NCI-H446 (cell line): ENCODE measurements at regions not wholly inside any gene's neighbourhood (a gene's known extent, or its start where the extent isn't known, plus 50 kb on each side); places are given as distances from the start of the nearest gene placed in this dataset.
"Not testable (repeated sequence)": the region's sequence is repeated elsewhere in the genome, so short reads cannot be mapped to it uniquely, and the experiment has no call there.

Experiments
- DNase-seq, 2 experiments: peaks; one replicate each; lab custom pipeline; 2025; lab: John Stamatoyannopoulos, UW

DNA sequence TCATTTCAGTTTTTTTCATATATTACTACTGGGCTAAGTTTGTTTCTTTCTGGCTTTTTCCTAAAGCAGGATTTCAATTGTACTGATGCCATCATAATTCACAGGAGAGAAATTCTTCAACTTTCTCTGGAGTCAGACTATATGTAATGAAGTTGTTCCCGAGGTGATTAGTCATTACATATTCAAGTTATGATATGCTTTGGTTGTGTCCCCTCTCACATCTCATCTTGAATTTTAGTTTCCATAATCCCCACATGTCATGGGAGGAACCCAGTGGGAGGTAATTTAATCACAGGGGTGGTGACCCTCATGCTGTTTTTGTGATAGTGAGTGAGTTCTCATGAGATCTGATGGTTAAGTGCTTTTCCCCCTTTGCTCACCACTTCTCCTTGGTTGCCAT, 227.5 kb upstream of the LRIG3 start:
- DNase-seq, result no peak

DNA sequence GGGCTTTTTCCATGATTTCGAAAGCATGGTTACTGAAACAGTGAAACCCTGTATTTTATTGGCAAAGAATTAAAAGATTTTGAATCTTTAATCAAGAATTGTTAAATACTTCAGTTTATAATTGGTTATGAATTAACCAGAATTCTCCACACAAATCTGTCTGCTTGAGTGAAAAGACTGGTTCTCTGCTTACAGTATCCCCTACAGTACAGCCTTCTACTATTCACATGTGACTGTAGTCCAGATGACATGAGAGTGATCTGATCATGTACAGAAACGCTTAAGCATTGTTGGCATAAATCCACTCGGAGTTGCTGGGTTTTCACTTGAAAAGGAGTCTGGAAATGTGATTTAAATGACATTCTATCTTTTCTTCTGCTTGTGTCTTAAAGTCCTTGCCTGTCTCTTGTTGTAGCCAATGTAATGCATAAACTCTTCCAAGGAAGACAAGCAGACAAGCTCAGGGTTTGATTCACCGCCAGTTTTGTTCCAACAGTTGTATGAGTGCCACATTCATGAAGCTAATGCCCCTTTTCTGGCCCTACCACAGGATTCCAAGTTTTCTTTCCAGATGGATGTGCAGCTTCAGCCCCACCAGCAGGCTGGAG, 222.0 kb upstream of the LRIG3 start:
- DNase-seq, result peak; percentile 63 to 85

DNA sequence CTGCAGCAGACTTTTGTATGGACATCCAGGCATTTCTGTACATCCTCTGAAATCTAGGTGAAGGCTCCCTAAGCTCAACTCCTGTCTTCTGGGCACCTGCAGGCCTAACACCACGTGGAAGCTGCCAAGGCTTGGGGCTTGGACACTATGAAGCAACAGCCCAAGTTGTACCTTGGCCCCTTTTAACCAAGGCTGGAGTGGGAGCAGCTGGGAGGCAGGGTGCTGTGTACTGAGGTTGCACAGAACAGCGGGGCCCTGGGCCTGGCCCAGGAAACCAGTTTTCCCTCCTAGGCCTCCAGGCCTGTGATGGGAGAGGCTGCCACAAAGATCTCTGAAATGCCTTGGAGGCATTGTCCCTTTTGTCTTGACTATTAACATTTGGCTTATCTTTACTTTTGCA, 214.4 kb upstream of the LRIG3 start:
- no peak for DNase-seq

DNA sequence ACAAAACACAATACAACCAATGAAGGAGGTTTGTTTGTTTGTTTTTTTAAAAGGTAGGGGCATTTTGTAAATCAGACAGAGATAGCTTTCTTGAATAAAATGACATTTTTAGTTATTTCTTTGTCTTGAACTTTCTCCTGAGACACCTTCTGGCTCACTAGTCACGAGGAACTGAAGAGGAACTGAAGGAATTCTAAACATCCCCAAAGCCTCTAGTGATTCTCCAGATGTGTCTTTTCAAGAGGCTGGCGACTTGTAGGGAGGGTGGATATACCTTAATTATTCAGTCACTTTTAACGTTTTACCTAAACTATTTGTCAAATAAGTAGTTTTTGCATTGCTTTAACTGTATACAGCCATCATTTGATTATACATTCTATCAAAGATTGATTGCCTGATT, 211.2 kb upstream of the LRIG3 start:
- DNase-seq, result no peak

DNA sequence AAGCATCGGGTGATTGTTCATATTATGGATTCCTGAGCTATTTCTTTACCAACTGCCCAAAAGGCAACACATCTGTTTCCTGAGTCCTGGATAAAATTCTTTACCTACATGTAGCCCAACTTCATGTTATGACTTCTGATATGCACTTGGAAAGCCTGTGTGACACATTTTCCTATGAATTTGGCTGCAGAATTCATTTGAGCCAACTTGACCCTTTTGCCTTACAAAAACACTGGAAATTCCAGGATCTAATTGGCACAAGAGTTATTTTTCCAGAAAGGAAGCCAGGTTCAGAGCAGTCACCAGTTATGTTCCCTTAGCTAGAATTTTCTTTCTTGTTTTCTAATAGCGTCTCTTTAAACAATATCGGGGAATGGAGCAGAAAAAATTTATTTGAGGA, 202.5 kb upstream of the LRIG3 start:
- DNase-seq, result no peak

DNA sequence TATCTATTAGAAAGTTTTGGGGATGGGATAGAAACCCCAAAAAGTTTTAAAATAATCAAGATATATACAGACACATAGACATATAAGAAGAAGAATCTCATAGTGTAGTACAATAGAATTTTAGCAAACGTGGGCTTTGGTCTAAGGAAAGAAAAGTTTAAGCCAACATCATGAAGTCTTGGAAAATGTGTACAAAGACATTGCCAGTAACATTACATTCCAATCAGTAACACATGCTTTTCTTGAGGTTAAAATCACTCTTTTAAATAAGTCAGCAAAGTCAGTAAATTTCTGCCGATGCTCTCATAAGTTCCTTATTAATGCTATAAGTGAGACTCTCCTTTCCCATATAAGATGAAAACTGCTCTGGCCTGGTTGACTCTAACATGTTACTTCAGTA, 201.1 kb upstream of the LRIG3 start:
- DNase-seq, result no peak

DNA sequence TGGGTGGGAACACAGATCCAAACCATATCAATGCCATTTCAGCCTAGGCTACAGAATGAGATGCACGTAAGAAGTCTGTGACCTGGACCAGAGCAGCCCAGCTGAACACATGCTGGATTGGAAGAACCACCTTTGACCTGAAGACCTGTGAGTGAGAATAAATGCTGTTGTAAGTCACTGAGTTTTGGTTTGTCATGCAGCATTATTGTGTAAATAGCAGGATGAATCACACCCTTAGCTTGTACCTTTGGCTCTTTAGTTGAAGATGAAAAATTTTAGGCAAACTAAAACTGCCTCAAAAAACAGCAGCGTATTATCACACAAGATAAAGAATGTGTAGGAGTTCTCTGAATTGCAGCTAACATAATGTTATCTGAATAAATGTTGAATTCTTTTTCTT, 199.4 kb upstream of the LRIG3 start:
- DNase-seq, result no peak

DNA sequence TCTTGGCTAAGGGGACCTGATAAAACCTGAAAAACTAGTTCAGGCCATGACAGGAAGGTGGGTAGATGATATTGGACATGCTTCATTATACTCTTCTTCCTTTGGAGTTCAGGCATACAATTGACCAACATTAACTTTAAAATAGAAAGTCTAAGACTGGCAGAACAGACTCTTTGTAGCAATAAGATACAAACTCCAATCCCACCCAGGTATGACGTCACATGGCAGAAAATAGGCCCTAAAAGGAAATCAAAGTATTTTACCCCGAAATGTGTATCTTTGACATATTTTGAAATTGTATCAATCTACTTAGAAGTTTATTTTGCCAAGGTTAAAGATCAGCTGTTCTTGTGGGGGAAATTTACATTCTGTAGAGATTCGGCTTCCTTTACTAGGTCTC, 198.1 kb upstream of the LRIG3 start:
- no peak for DNase-seq

DNA sequence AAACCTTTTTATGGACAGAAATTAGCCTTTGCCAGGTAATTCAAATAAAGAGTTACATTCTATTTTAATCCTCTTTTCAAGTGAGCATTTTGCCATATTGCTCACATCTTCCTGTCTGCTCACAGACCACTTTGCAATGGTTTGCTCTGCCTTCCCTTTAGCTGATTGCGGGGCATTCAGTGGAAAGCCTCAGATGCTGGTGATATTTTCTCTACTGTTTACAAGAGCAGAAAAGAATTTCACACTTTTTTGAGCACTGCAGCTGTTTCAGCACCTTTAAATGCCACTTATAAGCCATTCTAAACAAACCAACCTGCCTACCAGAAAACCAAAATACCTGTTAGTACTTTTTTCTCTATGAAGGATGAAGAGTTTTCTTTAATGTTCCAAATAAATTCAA, 195.7 kb upstream of the LRIG3 start:
- no peak for DNase-seq

DNA sequence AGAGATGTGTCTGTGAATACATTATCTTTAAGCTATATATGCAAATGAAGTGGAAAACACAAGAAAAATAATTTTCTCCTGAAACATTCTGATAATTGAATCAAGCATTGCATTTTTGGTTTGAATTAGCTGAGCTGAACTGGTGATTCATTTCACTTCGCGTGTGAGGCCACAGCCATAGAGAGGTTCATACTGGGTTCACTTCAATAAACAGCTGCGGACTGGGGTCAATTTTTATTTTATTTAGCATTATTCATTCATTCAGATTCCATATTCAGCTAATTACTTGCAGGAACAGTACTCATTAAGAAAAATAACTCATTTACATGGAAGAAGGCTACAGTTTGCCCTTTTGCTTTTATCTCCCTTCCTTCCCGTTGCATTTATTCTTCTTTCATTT, 195.2 kb upstream of the LRIG3 start:
- no peak for DNase-seq

DNA sequence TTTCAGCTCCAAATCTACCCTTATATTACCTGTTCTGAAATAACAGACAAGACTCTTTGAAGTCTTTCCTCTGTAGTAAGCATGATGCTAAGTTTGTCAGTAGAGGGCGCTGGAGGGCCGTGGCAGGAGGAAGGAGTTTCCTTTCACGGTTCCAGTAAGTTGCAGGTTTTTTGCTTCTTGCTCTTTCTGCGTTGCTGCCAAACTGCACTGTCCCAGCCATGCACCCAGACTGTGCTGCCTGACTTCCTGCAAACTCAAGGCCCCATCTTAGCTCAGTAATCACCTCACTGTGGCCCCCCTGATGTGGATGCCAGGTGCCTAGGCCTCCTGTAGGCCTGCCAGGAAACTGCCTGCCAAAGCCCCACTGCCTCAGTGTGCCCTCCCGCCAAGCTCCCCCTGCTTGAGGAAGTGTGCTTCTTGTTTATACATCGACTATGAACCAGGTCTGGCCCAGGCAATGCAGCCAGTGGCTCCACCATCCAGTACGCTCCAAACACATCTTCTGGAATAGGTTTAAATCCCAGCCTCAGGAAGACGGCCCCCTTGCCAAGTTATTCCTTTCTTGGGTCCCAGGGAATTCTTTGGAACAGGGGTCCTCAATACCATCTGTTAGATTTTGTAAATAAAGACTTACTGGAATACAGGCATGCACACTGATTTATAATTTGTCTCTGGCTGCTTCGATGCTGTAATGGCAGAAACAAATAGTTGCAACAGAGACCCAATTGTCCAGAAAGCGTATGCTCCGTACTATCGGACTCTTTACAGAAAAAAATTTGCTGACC, 193.7 kb upstream of the LRIG3 start:
- DNase-seq, result peak; percentile 81 to 90

DNA sequence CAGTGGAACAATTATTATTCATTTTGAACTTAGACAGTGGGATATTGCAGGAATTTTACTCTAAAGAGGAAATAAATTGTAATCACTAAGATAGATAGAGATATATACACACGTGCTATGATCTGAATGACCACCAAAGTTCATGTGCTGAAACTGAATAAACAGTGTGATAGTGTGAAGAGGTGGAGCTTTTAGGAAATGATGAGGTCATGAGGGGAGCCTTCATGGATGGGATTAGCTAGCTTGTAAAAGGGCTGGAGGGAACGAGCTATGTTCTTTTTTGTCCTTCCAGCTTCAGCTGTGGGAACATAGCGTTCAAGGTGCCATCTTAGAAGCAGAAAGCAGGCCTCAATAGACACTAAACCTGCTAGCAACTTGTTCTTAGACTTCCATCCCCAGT, 191.5 kb upstream of the LRIG3 start:
- DNase-seq, result no peak

DNA sequence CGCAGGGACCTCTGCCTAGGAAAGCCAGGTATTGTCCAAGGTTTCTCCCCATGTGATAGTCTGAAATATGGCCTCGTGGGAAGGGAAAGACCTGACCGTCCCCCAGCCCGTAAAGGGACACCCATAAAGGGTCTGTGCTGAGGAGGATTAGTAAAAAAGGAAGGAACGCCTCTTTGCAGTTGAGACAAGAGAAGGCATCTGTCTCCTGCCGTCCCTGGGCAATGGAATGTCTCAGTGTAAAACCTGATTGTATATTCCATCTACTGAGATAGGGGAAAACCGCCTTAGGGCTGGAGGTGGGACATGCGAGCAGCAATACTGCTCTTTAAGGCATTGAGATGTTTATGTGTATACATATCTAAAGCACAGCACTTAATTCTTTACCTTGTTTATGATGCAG, 188.2 kb upstream of the LRIG3 start:
- not testable (repeated sequence) for DNase-seq

DNA sequence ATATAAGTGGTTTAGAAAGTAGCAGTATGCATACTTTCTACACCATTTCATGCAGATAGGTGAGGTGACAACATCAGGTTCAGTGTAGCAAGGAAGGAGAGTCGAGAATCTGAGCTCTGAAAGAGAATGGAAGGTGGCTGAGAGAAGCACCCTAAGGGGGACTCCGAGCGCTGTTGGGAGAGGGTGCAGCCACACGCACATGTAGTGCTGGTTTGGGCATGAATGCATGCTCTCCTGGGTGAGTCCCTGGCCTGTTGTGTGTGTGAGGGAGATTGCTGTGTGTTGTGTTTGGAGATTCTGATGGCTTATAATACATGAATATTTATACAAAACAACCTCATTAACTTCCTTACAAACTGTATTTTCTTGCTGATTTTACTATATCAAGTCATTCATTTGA, 180.3 kb upstream of the LRIG3 start:
- no peak for DNase-seq

DNA sequence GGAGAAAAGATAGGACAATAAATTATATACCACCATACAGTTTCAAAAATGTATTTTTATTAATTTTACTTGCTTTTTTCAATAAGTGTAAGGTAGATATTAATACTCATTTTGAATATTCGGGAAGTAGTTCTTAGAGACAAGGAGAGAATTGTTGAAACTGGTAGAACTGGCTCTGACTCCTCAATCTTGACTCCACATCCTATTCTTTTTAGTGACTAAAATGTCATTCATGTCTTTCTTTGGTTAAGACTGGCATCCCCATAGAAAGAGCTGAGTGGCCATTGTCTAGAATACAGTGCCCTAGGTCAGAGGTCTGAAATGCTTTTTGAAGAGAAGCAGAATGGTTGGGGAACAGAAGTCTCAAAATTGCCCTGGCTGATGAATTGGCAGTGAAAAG, 177.6 kb upstream of the LRIG3 start:
- DNase-seq, result no peak

DNA sequence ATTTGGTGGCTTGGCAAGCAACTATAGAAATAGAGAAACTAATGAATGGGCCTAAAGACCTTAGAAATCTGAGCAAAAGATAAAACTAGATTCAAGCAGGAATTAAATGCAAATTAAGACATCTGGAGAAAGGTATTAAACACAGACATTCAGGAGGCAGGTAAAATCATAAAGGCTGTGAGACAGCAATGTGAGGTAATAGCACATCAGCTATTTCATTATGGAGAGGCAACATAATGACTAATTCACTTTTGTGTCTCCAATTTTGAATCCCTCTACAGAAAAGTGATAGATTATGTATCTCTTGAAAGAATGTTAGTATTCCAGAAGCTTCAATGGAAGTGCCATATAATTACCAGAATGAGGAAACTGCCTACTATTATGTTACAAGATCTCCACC, 175.9 kb upstream of the LRIG3 start:
- no peak for DNase-seq

DNA sequence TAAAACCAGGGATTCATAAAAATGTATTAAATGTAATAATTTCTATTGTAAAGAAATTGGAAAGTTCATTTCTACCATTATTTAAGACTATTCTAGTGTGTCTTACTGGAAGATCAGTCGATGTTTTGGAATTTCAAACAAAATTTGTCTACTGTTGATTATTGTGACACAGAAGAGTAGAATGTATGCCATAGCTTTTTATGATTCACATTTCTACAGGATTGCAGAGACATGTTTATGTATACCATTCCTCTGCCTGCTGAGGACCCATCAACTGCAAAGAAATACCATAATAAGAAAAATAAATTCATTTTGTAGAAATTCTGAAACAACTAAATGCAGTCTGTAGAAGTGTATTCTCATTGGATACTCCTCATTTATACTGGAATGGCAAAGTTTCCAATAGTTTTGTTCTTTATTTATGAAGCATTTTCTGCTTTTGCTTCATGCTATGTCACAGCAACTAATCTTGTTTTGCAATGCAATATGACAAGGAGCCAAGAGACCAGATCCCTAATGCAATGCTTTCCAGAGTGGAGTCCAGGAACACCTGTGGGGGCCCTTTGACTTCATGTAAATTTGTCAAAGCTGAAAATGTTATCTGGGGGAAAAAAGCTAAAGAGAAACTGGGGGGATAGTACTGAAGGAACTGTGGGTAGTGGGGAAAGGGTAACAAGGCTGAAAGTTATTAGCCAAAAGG, 172.9 kb upstream of the LRIG3 start:
- no peak for DNase-seq

DNA sequence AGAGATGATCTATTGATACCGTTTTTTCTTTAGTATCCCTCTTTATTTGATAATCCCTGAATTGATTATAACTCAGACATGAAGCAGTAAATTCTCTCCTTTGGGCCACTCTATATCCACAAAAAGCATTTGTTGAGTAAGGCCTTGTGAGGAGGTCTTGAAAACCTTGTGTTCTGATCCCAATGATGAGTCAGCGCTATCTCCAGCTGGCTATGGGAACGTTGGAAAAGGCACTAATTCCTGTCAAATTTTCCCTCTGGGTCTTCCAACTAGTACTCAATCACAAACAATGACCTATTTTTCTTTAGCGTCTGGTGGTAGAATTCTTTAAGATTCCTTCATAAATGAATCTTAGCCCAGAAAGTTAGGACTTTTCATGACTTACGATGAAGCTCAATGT, 168.4 kb upstream of the LRIG3 start:
- DNase-seq, result peak in 1 of 2 experiments; percentile 9

DNA sequence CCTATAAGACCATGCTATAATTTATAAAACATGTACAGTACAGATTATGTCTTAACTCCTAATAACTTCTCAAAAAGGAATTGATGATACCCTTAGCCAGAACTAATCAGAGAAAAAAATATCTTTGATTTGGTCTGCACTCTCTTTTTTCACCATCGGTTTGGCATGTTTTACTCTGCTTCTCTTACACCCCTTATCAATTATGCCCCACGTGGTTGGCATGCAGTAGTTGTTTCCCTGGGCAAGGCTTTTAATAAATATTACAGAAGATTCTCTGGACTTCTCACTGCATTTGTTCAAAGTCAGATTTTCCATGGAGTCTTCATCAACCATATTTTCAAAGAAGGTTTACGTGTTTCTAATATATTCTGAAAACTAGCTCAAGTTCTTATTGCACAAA, 167.4 kb upstream of the LRIG3 start:
- DNase-seq, result no peak

DNA sequence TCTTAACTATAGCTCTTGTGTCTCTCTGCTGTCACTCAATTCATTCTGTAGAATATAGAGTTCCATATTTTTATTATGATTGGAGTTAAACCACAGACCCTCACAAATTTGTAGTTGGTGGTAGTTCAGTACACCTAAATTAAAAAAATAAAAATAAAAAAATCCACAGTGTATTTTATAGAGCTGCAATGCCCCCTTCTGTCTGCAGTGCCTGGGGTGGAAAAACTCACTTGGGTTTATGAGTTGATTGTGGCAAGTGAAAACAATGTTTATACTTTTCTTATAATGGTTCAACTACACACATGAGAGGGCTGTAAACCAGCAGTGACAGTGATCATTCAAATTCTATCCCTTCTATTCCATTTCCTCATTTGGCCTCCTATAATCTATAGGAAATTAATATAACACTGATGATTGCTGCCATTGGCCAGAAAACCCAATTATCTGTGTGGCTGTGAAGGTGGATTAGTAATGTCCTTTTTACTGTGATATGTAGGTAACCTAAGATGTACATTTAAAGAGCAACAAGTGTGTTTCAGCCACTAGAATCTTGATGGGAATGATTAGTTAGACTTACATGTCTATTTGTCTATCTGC, 166.9 kb upstream of the LRIG3 start:
- no peak for DNase-seq

DNA sequence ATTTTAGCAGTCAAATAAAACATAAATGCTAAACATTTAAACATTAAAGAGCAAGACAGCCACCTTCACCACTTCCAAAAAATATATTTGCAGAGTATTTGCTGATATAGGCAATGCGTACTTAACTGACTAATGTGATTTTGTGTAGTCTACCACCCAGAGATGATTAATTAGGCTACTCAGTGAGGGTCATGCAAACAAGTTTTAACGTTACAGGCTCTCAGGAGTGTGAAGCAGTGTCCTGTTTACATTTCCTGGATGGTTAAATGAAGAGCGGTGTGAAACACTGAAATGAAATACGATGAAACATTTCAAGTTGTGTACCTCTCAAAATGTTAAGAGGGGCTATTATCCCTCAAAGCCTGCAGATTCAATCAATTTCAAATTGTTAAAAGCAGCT, 165.8 kb upstream of the LRIG3 start:
- no peak for DNase-seq

DNA sequence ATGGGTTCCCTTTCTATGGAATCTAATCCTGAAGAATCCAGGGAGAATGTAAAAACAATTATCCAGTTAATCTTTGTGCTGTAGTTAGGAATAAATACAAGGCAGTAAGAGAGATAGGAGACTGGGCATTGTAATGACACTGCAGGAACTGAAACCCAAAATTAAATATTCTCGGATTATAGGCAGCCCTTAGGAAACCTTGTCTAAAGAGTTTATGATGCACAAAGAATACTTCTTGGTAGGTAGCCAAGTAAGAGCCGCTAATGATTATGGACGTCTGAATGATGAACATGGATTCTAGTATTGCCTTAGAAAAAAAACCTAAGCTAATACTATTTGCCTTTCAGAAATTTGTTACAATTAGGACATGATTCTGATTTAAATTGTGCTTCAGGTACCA, 165.4 kb upstream of the LRIG3 start:
- peak; percentile 28 to 53 for DNase-seq
